Vagina (tissue), 2 donors: ENCODE measurements at regions not wholly inside any gene's neighbourhood (a gene's known extent, or its start where the extent isn't known, plus 50 kb on each side); places are given as distances from the start of the nearest gene placed in this dataset.
"Not testable (repeated sequence)": the region's sequence is repeated elsewhere in the genome, so short reads cannot be mapped to it uniquely, and the experiment has no call there.

Experiments
- POLR2AphosphoS5 ChIP-seq, 2 donors: sonication (generic); formaldehyde crosslinking; IDR thresholded peaks; one replicate each; pipeline ENCODE4 v1.9.0; 2017; ENCODE audit warnings: antibody characterized with exemption in 2 of 2, mild to moderate bottlenecking in 2 of 2, low read depth in 1 of 2; ENCODE audit not compliant: insufficient read depth in 1 of 2
- TF ChIP-seq, protein P1 (sequence below), 3 experiments: fragments of 450-650 bp in 2 of 3; fragments of 200-600 bp in 1 of 3; sonication (generic) in 1 of 3; IDR thresholded peaks; one replicate each; pipeline ENCODE4 v1.5.1; 2017 to 2019; ENCODE audit warnings: antibody characterized with exemption in 3 of 3, mild to moderate bottlenecking in 2 of 3, moderate library complexity in 2 of 3

DNA sequence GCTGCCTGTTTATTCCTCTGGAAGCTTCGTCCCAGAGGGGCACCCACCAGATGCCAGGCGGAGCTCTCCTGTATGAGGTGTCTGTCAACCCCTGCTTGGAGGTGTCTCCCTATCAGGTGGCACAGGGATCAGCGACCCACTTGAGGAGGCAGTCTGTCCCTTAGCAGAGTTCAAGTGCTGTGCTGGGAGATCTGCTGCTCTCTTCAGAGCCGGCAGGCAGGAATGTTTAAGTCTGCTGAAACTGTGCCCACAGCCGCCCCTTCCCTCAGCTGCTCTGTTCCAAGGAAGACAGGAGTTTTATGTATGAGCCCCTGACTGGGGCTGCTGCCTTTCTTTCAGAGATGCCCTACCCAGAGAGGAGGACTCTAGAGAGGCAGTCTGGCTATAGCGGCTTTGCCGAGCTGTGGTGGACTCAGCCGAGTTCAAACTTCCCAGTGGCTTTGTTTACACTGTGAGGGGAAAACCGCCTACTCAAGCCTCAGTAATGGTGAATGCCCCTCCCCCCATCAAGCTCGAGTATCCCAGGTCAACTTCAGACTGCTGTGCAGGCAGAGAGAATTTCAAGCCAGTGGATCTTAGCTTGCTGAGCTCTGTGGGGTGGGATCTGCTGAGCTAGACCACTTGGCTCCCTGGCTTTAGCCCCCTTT is 279.8 kb downstream of the TTC8 start:
- TF ChIP-seq, protein P1, sequence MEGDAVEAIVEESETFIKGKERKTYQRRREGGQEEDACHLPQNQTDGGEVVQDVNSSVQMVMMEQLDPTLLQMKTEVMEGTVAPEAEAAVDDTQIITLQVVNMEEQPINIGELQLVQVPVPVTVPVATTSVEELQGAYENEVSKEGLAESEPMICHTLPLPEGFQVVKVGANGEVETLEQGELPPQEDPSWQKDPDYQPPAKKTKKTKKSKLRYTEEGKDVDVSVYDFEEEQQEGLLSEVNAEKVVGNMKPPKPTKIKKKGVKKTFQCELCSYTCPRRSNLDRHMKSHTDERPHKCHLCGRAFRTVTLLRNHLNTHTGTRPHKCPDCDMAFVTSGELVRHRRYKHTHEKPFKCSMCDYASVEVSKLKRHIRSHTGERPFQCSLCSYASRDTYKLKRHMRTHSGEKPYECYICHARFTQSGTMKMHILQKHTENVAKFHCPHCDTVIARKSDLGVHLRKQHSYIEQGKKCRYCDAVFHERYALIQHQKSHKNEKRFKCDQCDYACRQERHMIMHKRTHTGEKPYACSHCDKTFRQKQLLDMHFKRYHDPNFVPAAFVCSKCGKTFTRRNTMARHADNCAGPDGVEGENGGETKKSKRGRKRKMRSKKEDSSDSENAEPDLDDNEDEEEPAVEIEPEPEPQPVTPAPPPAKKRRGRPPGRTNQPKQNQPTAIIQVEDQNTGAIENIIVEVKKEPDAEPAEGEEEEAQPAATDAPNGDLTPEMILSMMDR (IDR thresholded peaks at IDR 0.05): not testable (repeated sequence)
- TF ChIP-seq POLR2AphosphoS5 (IDR thresholded peaks at IDR 0.05; ENCODE audit: insufficient read depth in 1 of 2, low read depth in 1 of 2): not testable (repeated sequence)
